Neural progenitor cell (in vitro differentiated cells): ENCODE measurements at regions not wholly inside any gene's neighbourhood (a gene's known extent, or its start where the extent isn't known, plus 50 kb on each side); places are given as distances from the start of the nearest gene placed in this dataset.
A peak's percentile ranks its signal among the peaks of the same experiment; 100 is the strongest.

ENCODE experiments used
- DNase-seq: peaks from one replicate; pipeline ENCODE4 v3.0.0-alpha.2; 2016; ENCODE audit warnings: low spot score
- H2AFZ ChIP-seq: fragments of 200-600 bp; sonication (generic); replicated peaks from 2 replicates; pipeline ENCODE4 v1.6.1; 2016; ENCODE audit warnings: antibody characterized with exemption
- H3F3A ChIP-seq: fragments of 200-600 bp; sonication (generic); 2 replicates; pipeline ENCODE4 v1.6.1; 2016; ENCODE audit warnings: antibody characterized with exemption, low read depth
- H3K27ac ChIP-seq: fragments of 200-600 bp; sonication (generic); 2 replicates; pipeline ENCODE4 v1.5.1; 2016; ENCODE audit warnings: mild to moderate bottlenecking
- H3K27me3 ChIP-seq: fragments of 200-600 bp; sonication (generic); 2 replicates; pipeline ENCODE4 v1.6.1; 2016; ENCODE audit warnings: mild to moderate bottlenecking, moderate library complexity
- H3K36me3 ChIP-seq: fragments of 200-600 bp; sonication (generic); 2 replicates; pipeline ENCODE4 v1.5.1; 2016
- H3K4me1 ChIP-seq: fragments of 200-600 bp; sonication (generic); 2 replicates; pipeline ENCODE4 v1.6.1; 2016; ENCODE audit warnings: mixed run types
- H3K4me2 ChIP-seq: fragments of 200-600 bp; sonication (generic); 2 replicates; pipeline ENCODE4 v1.6.1; 2016
- H3K4me3 ChIP-seq: fragments of 200-600 bp; sonication (generic); 2 replicates; pipeline ENCODE4 v1.5.1; 2016
- H3K79me2 ChIP-seq: fragments of 200-600 bp; sonication (generic); 2 replicates; pipeline ENCODE4 v1.6.1; 2016; ENCODE audit warnings: low read depth
- H3K9ac ChIP-seq: fragments of 200-600 bp; sonication (generic); 2 replicates; pipeline ENCODE4 v1.6.1; 2016
- H3K9me3 ChIP-seq: fragments of 200-600 bp; sonication (generic); 2 replicates; pipeline ENCODE4 v1.5.1; 2016; ENCODE audit warnings: low read depth
- H4K20me1 ChIP-seq: fragments of 200-600 bp; sonication (generic); 2 replicates; pipeline ENCODE4 v1.6.1; 2016; ENCODE audit warnings: low read depth
- H3K27ac Mint-ChIP-seq: 3 replicates; pipeline ENCODE4 v1.8.0; 2021; ENCODE audit warnings: mixed read lengths
- H3K27me3 Mint-ChIP-seq: 2 replicates; pipeline ENCODE4 v1.8.0; 2022; ENCODE audit warnings: low read depth, mild to moderate bottlenecking, inconsistent platforms, moderate library complexity, mixed read lengths; ENCODE audit not compliant: insufficient read depth
- H3K36me3 Mint-ChIP-seq: 3 replicates; pipeline ENCODE4 v1.8.0; 2021; ENCODE audit warnings: mixed read lengths
- H3K4me1 Mint-ChIP-seq: 3 replicates; pipeline ENCODE4 v1.8.0; 2021; ENCODE audit warnings: mixed read lengths
- H3K4me3 Mint-ChIP-seq: 3 replicates; pipeline ENCODE4 v1.8.0; 2021; ENCODE audit warnings: mild to moderate bottlenecking, moderate library complexity, mixed read lengths
- H3K9me3 Mint-ChIP-seq: 3 replicates; pipeline ENCODE4 v1.8.0; 2020; ENCODE audit warnings: mixed read lengths
- EZH2 ChIP-seq: fragments of 200-600 bp; sonication (generic); IDR thresholded peaks from 2 replicates; pipeline ENCODE4 v1.6.1; 2017; ENCODE audit warnings: antibody characterized with exemption, mild to moderate bottlenecking, moderate library complexity
- EZH2phosphoT487 ChIP-seq: fragments of 200-600 bp; sonication (generic); IDR thresholded peaks from 2 replicates; pipeline ENCODE4 v1.6.1; 2017; ENCODE audit warnings: antibody characterized with exemption
- TF ChIP-seq, protein P1 (sequence below): fragments of 200-600 bp; sonication (generic); IDR thresholded peaks from 2 replicates; pipeline ENCODE4 v1.5.1; 2017; ENCODE audit warnings: antibody characterized with exemption, mild to moderate bottlenecking

DNA sequence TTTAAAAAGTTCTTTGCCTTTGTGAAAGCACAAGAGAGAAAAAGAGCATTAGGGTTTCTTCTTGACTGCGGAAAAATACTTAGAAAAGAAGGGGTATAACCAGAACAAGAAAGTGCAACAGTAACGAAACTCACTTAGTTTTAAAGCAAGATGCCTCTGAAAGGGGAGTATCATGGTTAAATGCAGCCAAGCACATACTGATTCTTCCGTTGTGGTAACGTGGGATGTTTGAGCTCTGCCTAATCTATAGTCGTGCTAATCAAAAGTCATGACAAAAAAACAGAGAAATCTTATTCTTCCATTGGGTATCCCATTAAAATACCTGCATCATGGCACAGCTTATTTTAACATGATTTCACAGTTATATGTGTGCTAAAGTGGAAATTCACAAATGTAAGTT lies 187.8 kb upstream of the LRFN5 start:
- peak; percentile 10 for DNase-seq
- no peaks in the 10 kb centered on the region for H3K9me3 Mint-ChIP-seq
- Histone ChIP-seq H3K36me3 (no peaks in the 10 kb centered on the region), H3K9me3 (no peaks in the 10 kb centered on the region), H3K9ac (no peak overlapping the region), H3K4me2 (no peak overlapping the region), H3K4me1 (no peaks in the 10 kb centered on the region), H2AFZ (no peak overlapping the region), H4K20me1 (no peaks in the 10 kb centered on the region), H3K27me3 (no peaks in the 10 kb centered on the region), H3F3A (no peaks in the 10 kb centered on the region), H3K79me2 (no peaks in the 10 kb centered on the region), H3K27ac (no peak overlapping the region), H3K4me3 (no peak overlapping the region)
- no peak overlapping the region for H3K27ac Mint-ChIP-seq
- no peaks in the 10 kb centered on the region for H3K4me1 Mint-ChIP-seq
- TF ChIP-seq EZH2phosphoT487 (no peak), EZH2 (no peak)
- TF ChIP-seq, protein P1, sequence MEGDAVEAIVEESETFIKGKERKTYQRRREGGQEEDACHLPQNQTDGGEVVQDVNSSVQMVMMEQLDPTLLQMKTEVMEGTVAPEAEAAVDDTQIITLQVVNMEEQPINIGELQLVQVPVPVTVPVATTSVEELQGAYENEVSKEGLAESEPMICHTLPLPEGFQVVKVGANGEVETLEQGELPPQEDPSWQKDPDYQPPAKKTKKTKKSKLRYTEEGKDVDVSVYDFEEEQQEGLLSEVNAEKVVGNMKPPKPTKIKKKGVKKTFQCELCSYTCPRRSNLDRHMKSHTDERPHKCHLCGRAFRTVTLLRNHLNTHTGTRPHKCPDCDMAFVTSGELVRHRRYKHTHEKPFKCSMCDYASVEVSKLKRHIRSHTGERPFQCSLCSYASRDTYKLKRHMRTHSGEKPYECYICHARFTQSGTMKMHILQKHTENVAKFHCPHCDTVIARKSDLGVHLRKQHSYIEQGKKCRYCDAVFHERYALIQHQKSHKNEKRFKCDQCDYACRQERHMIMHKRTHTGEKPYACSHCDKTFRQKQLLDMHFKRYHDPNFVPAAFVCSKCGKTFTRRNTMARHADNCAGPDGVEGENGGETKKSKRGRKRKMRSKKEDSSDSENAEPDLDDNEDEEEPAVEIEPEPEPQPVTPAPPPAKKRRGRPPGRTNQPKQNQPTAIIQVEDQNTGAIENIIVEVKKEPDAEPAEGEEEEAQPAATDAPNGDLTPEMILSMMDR = no peak
- H3K4me3 Mint-ChIP-seq = no peak overlapping the region
- peaks cover 5% of the 10 kb centered on the region for H3K27me3 Mint-ChIP-seq
- no peaks in the 10 kb centered on the region for H3K36me3 Mint-ChIP-seq

DNA sequence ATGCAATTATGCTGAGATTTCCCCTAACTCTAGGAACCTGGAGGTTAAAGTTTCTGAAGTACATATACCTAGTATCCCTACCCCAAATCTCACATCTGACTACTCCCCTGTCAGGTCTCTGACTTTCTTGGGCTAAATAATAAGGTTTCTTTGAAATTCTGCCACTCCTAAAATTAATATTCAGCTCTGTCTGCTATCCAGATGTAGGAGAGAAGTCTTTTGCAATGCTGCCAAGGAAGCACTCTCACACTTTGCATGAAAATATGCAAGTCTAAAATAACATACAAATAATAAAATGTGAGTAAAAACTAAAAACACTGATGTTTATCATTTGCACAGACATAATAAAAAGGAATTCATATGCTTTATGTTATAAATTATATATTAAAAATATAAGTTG lies 196.9 kb upstream of the LRFN5 start:
- no peaks in the 10 kb centered on the region for H3K9me3 ChIP-seq
- H3K36me3 Mint-ChIP-seq = no peaks in the 10 kb centered on the region
- no peak for TF ChIP-seq EZH2
- TF ChIP-seq, protein P1 = no peak
- TF ChIP-seq EZH2phosphoT487 = no peak
- H3K4me1 Mint-ChIP-seq = no peaks in the 10 kb centered on the region
- H3K27ac Mint-ChIP-seq = no peak overlapping the region
- H3K4me3 ChIP-seq = no peak overlapping the region
- no peak overlapping the region for H3K4me3 Mint-ChIP-seq
- H2AFZ ChIP-seq = no peak overlapping the region
- no peaks in the 10 kb centered on the region for H3K4me1 ChIP-seq
- DNase-seq = no peak
- H3K27ac ChIP-seq = no peak overlapping the region
- no peaks in the 10 kb centered on the region for H4K20me1 ChIP-seq
- no peaks in the 10 kb centered on the region for H3F3A ChIP-seq
- H3K27me3 Mint-ChIP-seq = no peaks in the 10 kb centered on the region
- no peaks in the 10 kb centered on the region for H3K27me3 ChIP-seq
- H3K36me3 ChIP-seq = no peaks in the 10 kb centered on the region
- H3K4me2 ChIP-seq = no peak overlapping the region
- no peaks in the 10 kb centered on the region for H3K79me2 ChIP-seq
- no peak overlapping the region for H3K9ac ChIP-seq
- no peaks in the 10 kb centered on the region for H3K9me3 Mint-ChIP-seq

DNA sequence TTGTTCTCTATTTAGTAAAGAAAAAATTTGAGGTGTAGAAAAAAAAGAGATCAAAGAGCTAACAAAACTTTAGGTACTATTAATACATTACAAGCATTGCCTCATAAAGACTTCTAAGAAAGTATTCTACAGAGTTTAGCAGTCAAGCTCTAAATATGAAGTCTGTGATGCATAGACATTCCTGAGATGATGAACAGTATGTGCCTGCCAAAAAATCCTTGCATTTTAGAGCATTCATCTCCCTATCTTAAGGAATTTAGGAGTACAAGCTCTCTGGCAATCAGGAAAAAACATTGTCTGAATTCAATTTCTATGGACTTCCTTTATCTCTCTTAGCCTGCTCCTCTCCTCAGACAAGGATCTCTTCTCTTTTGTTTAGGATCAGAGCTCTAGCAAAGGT lies 202.6 kb upstream of the LRFN5 start:
- no peak for DNase-seq
- TF ChIP-seq, protein P1 = no peak
- no peak for TF ChIP-seq EZH2
- no peaks in the 10 kb centered on the region for H3K4me1 Mint-ChIP-seq
- Histone ChIP-seq H3K4me3 (no peak overlapping the region), H3K4me2 (no peak overlapping the region), H3K27me3 (no peaks in the 10 kb centered on the region), H3K4me1 (peaks cover 7% of the 10 kb centered on the region), H2AFZ (no peak overlapping the region), H3F3A (no peaks in the 10 kb centered on the region), H4K20me1 (no peaks in the 10 kb centered on the region), H3K9me3 (no peaks in the 10 kb centered on the region), H3K27ac (no peak overlapping the region), H3K9ac (no peak overlapping the region), H3K79me2 (no peaks in the 10 kb centered on the region), H3K36me3 (no peaks in the 10 kb centered on the region)
- H3K27me3 Mint-ChIP-seq = peaks cover 2% of the 10 kb centered on the region
- no peaks in the 10 kb centered on the region for H3K9me3 Mint-ChIP-seq
- H3K36me3 Mint-ChIP-seq = no peaks in the 10 kb centered on the region
- H3K27ac Mint-ChIP-seq = no peak overlapping the region
- H3K4me3 Mint-ChIP-seq = no peak overlapping the region

- H3K27ac Mint-ChIP-seq = no peak overlapping the region
- TF ChIP-seq, protein P1 = no peak
- no peak for TF ChIP-seq EZH2phosphoT487
- no peak for TF ChIP-seq EZH2
These were observed 203.3 kb upstream of the LRFN5 start for GRCh38 chr14:41403360-41403759.

More at GRCh38 chr14:41403360-41403759, 203.3 kb upstream of the LRFN5 start:
- Mint-ChIP-seq H3K36me3 (no peaks in the 10 kb centered on the region), H3K9me3 (no peaks in the 10 kb centered on the region), H3K4me1 (no peaks in the 10 kb centered on the region), H3K4me3 (no peak overlapping the region), H3K27me3 (peaks cover 2% of the 10 kb centered on the region)
- Histone ChIP-seq H4K20me1 (no peaks in the 10 kb centered on the region), H3K4me3 (no peak overlapping the region), H3K36me3 (no peaks in the 10 kb centered on the region), H3K9ac (no peak overlapping the region), H3K9me3 (no peaks in the 10 kb centered on the region), H3F3A (peaks cover 4% of the 10 kb centered on the region), H2AFZ (no peak overlapping the region), H3K4me1 (peaks cover 14% of the 10 kb centered on the region), H3K27me3 (no peaks in the 10 kb centered on the region), H3K4me2 (no peak overlapping the region), H3K27ac (no peak overlapping the region), H3K79me2 (no peaks in the 10 kb centered on the region)
- DNase-seq = no peak
